Superior temporal gyrus (tissue), 1 donor: ENCODE measurements at regions not wholly inside any gene's neighbourhood (a gene's known extent, or its start where the extent isn't known, plus 50 kb on each side); places are given as distances from the start of the nearest gene placed in this dataset.
A peak's percentile ranks its signal among the peaks of the same experiment; 100 is the strongest.
"Not testable (repeated sequence)": the region's sequence is repeated elsewhere in the genome, so short reads cannot be mapped to it uniquely, and the experiment has no call there.

Experiments
- DNase-seq: peaks from one replicate; pipeline ENCODE4 v3.0.0-alpha.2; 2016; ENCODE audit errors: extremely low spot score

DNA sequence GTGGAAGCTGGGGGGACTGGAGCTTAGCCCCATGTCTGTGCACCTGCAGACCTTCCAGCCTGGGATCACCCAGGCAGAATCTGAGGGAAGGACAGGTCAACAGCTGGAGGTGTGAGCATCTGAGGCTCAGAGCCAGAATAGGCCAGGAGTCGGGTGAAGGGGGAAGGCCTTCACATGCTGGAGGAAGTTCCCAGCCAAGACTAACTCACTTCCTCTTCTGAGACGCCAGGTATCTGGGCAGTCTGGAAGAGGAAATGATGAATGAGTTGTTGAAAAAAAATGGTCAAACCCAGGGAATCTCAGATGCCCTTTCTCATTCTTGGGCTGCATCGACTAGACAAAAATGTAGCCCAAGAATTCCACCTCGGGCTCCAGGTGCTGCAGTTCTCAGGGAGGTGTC is 73.6 kb upstream of the TIAM2 start:
- no peak for DNase-seq

DNA sequence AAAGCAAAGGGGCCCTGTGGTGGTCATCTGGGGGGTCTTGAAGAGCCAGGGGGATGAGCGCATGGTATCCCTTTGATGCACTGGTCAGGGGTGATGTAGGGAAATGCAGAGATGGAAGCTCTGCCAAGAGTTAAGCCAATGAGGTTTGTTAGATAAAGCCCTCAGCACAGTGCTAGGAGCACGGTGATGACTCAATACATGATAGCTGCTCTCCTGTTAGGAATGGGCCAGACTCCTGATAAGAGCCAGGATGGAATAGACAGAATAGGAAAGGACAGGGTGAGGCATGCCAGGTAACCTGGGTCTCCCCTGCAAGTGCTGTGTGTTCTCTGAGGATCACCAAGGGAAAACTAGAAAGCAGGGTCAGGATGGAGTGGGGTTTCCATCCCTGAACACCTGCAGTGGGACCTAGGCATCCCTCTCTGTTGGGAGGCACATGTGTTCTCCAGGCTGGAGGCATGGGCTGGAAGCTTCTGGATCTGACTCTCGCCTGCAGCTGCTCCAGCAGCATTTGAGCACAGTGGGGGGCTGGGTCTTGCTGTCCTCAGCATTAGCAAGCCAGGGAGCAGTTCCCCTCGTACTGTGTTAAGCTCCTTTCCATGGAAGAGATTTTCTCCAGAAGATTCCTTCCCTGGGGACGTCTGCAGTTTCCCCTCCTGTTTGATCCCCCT is 71.8 kb upstream of the TIAM2 start:
- DNase-seq = no peak

DNA sequence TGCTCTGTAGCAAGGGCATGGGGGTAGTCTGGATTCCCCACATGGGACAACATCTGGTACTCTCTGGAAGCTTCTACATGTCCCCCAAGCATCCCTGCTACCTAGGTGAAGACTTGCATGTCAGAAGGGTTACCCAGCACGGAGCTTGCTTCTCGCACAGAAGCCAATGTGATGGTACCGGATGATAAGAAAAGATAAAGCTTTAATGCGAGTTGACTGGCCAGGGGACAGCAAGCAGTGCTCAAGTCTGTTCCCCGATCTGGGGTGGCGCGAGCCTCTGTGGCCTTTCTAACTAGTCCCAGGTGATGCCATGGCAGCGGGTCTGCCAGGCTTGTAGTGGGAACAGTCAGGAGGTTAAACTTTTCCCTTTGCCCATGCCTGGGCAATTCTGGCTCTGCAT is 70.0 kb upstream of the TIAM2 start:
- DNase-seq = no peak

DNA sequence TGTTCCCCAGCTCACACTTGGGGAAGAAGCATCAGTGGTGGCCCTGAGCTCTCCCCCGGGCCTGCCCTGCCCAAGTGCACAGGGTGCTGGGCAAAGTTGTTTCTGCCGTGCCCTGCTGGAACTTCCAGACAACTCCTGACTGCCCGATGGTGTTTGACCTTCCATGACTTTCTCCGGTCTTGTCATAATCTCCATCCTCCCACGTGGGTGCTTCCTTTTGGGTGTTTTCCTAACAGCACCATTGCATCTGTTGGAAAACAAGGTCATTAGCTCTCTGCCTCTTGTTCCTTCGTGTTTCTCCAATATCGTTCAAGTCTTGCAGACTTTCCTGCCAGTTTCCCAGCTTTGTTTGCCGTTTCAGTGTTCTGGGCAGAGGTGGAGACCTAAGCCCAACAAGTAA is 68.7 kb upstream of the TIAM2 start:
- no peak for DNase-seq

- peak; percentile 92 for DNase-seq
Measured at GRCh38 chr6:154928325-154928922, 66.7 kb upstream of the TIAM2 start.

GRCh38 chr6:154930451-154930851 is 64.7 kb upstream of the TIAM2 start:
- no peak for DNase-seq

GRCh38 chr6:154931711-154932424 is 63.2 kb upstream of the TIAM2 start:
- no peak for DNase-seq

GRCh38 chr6:154932515-154933027 is 62.5 kb upstream of the TIAM2 start:
- DNase-seq = no peak

DNA sequence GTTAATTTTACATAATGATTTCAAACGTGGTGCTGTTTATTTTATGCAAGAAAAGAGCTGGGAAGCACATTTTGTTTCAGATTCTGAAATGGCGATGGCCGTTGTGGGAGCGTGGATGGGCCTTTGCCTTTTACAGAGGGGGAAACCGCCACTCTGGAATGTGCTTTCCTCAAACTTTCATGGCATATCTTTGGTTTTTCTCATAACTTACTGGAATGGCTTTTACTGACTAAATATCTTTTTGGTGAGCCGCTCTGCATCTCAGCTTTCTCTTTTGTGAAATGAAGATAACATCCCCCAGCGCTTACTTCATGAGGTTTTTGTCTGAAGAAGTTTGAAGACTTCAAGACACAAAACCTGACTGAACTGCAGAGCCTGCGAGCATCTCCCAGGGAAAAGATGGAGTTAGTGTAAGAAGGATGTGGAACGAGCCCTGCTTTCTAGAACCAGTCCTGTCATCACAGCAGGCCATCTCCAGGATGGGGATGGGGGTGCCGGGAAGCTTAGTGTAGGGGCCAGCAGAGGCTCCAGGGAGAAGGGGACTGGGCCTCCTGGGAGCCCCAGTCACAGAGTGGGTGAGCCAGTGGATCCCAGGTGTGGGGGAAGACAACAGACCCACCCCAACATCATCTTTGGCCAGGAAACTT is 61.8 kb upstream of the TIAM2 start:
- no peak for DNase-seq

DNA sequence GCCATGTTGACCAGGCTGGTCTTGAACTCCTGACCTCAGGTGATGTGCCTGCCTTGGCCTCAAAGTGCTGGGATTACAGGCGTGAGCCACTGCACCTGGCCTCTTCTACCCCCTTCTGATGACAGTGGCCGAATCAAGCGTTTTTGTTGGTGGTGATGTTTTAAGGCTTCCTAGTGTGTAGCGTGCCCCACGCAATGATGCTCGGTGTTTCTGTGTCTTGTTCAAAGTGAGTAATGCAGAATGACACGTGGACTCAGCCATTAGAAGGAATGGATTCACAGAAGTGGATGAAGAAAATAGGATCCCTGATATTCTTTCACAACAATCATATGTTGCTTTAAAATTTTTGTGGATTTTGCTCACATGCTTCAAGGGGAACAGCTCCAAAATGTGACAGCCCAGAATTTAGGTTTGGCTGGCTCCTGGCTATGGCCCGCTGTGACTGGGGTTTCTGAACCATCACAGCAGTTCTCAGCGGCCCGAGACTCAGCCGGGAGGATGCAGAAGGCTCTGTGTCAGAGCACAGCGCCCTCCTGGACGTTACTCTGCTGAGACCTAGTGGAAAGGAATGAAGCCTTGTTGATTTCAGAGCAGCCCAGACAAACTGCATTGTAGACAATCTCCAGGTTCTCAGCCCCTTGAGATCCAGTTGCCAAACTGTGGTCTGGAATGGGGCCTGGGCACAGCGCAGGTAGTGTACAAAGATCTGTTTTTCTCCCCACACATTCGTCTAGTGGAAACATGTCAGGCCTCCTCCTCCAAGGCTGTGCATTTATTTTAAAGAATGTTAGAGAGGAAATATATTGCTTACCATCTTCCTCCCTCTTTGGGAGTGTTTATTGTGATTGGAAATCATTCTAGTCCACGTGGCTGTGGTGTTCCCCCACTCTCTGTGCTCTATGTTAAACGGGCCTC is 57.6 kb upstream of the TIAM2 start:
- DNase-seq = no peak

DNA sequence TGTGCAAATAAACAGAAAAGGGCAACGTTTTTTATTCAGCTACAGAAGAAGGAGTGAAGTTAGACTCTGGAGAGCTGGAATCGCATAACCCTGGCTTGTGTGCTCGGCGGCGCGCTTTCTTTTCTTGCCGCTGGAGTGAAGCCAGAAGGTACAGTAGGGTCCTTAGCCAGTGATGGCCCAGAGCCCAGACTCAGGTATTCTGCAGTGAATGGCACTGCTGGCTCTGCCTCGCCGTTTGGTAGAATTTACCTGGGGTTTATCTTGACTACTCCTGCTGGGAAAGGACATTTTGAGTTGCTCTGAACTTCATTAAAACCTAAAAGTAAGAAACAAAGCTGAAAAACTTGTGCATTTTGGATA is 56.9 kb upstream of the TIAM2 start:
- no peak for DNase-seq

GRCh38 chr6:154938727-154939285 is 56.3 kb upstream of the TIAM2 start:
- DNase-seq = not testable (repeated sequence)

GRCh38 chr6:154942770-154943169 is 52.3 kb upstream of the TIAM2 start:
- no peak for DNase-seq

GRCh38 chr6:154945271-154945890 is 49.7 kb upstream of the TIAM2 start:
- no peak for DNase-seq
